ES-I3 (cell line): ENCODE measurements at regions not wholly inside any gene's neighbourhood (a gene's known extent, or its start where the extent isn't known, plus 50 kb on each side); places are given as distances from the start of the nearest gene placed in this dataset.

ENCODE experiments used
- H3K36me3 ChIP-seq: 2 replicates; pipeline ENCODE4 v1.6.1; 2013; ENCODE audit warnings: mild to moderate bottlenecking, low read length, control low read depth, moderate library complexity; ENCODE audit not compliant: insufficient read depth
- H3K4me1 ChIP-seq: 2 replicates; pipeline ENCODE4 v1.6.1; 2013; ENCODE audit warnings: mild to moderate bottlenecking, control low read depth, low read length; ENCODE audit not compliant: insufficient read depth
- H3K9ac ChIP-seq: 2 replicates; pipeline ENCODE4 v1.6.1; 2013; ENCODE audit warnings: low read depth, mild to moderate bottlenecking, low read length, moderate library complexity
- H3K9me3 ChIP-seq: 2 replicates; pipeline ENCODE4 v1.6.1; 2013; ENCODE audit warnings: mild to moderate bottlenecking, low read length, moderate library complexity; ENCODE audit not compliant: control insufficient read depth, insufficient read depth

- no peaks in the 10 kb centered on the region for H3K9me3 ChIP-seq
- H3K4me1 ChIP-seq: no peaks in the 10 kb centered on the region
- H3K9ac ChIP-seq: no peak overlapping the region
- no peaks in the 10 kb centered on the region for H3K36me3 ChIP-seq
These were observed 663.9 kb downstream of the AJAP1 start for GRCh38 chr1:5318143-5318816.

DNA sequence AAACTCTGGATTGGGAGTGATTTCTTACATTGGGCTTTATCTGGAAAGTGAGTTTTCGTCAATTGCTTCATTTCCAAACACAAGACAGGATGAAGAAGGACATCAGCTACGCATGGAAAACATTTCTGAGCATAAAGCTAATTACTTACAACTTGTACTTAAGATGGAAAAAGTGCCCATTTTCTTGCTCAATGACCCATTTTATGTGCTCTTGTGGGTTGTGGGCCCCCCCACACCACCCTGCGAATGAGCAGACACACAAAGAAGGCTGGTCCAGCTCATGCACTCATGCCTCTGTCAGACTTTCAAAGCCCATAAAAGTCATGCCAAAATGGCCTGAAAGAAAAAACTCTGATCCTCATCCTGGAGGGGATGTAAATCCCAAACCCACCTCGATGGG lies 663.0 kb downstream of the AJAP1 start:
- no peaks in the 10 kb centered on the region for H3K9me3 ChIP-seq
- H3K4me1 ChIP-seq: no peaks in the 10 kb centered on the region
- H3K36me3 ChIP-seq: no peaks in the 10 kb centered on the region
- H3K9ac ChIP-seq: no peak overlapping the region

- H3K9ac ChIP-seq: no peak overlapping the region
- no peaks in the 10 kb centered on the region for H3K36me3 ChIP-seq
- H3K4me1 ChIP-seq: no peaks in the 10 kb centered on the region
- no peaks in the 10 kb centered on the region for H3K9me3 ChIP-seq
These were observed 658.5 kb downstream of the AJAP1 start for GRCh38 chr1:5312862-5313261.

DNA sequence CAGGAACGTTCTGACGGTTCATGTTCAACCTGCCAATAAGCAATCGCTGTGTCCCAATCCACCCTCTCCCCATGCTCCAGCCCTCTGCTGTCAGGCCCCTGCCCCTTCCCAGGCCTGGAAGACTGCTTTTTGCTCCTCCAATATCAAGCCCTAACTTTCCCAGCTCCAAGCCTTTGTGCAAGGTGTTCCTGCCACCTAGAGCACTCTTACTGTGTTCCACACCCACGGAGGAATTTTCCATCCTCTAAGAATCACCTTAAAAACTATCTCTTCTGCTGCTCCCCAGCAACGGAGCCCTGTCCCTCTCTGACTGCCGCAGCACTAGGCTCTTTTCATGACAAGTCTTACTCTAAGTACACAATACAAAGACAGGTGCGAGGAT lies 657.9 kb downstream of the AJAP1 start:
- Histone ChIP-seq H3K36me3 (no peaks in the 10 kb centered on the region), H3K9me3 (no peaks in the 10 kb centered on the region), H3K9ac (no peak overlapping the region), H3K4me1 (no peaks in the 10 kb centered on the region)

DNA sequence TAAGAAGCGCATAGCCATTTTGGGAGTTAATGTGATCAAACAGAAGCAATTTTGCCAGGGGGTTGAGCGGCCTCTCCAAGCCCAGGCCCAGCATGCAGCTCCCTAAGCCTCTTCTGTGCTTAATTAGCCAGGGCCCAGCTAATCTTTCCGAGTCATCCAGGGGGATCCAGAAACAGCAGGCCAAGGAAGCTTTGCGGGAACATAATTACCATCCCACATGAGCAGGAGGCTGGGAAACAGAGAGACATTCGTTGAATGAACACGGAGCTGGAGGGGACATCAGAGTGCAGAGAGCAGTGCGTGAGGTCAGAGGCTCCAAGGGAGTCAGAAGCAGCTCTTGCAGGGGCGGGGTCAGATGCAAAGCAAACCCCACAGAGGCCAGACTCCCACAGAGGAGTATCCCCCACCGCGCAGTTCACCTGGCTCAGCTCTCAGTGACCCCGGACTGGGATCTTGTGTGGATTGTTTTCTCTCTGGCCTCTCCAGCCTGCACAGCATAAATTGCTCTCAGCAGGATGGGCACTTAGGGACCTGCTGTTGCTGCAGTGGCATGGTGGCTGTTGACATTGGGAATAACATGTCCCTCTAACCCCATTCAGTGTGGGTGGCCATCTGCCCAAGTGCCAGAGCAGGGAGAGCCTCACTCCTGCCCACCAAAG lies 657.4 kb downstream of the AJAP1 start:
- Histone ChIP-seq H3K9ac (no peak overlapping the region), H3K36me3 (no peaks in the 10 kb centered on the region), H3K4me1 (no peaks in the 10 kb centered on the region), H3K9me3 (no peaks in the 10 kb centered on the region)

- no peaks in the 10 kb centered on the region for H3K9me3 ChIP-seq
- H3K4me1 ChIP-seq: no peaks in the 10 kb centered on the region
- no peaks in the 10 kb centered on the region for H3K36me3 ChIP-seq
- no peak overlapping the region for H3K9ac ChIP-seq
These were observed 656.7 kb downstream of the AJAP1 start for GRCh38 chr1:5311147-5311546.

DNA sequence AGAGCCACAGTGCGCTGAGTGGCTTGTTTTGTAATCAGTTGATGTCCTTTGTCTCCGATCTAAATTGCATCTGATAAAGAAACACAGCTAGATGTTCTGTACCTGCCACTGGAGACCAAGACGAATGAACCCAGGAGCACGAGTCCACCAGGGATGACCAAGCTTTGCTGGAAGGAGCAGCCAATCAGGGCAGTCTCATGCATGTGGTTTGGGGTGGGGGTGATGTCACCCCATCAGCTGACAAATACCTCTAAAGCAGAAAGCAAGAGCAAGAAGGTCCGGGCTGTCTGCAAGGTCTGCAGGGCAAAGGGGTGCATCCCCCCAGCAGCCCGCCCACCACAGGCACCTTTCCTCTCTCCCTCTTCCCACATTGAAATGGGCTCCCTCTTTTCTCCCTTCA lies 653.8 kb downstream of the AJAP1 start:
- Histone ChIP-seq H3K9ac (no peak overlapping the region), H3K36me3 (no peaks in the 10 kb centered on the region), H3K4me1 (no peaks in the 10 kb centered on the region), H3K9me3 (no peaks in the 10 kb centered on the region)

- no peaks in the 10 kb centered on the region for H3K36me3 ChIP-seq
- H3K4me1 ChIP-seq: no peaks in the 10 kb centered on the region
- H3K9me3 ChIP-seq: no peaks in the 10 kb centered on the region
- no peak overlapping the region for H3K9ac ChIP-seq
These were observed 650.3 kb downstream of the AJAP1 start for GRCh38 chr1:5304702-5305101.

- H3K36me3 ChIP-seq: no peaks in the 10 kb centered on the region
- H3K9me3 ChIP-seq: no peaks in the 10 kb centered on the region
- no peak overlapping the region for H3K9ac ChIP-seq
- no peaks in the 10 kb centered on the region for H3K4me1 ChIP-seq
These were observed 644.0 kb downstream of the AJAP1 start for GRCh38 chr1:5298376-5298775.

- no peaks in the 10 kb centered on the region for H3K9me3 ChIP-seq
- H3K36me3 ChIP-seq: no peaks in the 10 kb centered on the region
- H3K9ac ChIP-seq: no peak overlapping the region
- H3K4me1 ChIP-seq: no peaks in the 10 kb centered on the region
These were observed 643.5 kb downstream of the AJAP1 start for GRCh38 chr1:5297886-5298239.

GRCh38 chr1:5297180-5297885 lies 642.9 kb downstream of the AJAP1 start:
- Histone ChIP-seq H3K9me3 (no peaks in the 10 kb centered on the region), H3K9ac (no peak overlapping the region), H3K36me3 (no peaks in the 10 kb centered on the region), H3K4me1 (no peaks in the 10 kb centered on the region)

- Histone ChIP-seq H3K9me3 (no peaks in the 10 kb centered on the region), H3K4me1 (no peaks in the 10 kb centered on the region), H3K9ac (no peak overlapping the region), H3K36me3 (no peaks in the 10 kb centered on the region)
These were observed 642.3 kb downstream of the AJAP1 start for GRCh38 chr1:5296557-5297179.

- no peak overlapping the region for H3K9ac ChIP-seq
- H3K4me1 ChIP-seq: no peaks in the 10 kb centered on the region
- H3K9me3 ChIP-seq: no peaks in the 10 kb centered on the region
- no peaks in the 10 kb centered on the region for H3K36me3 ChIP-seq
These were observed 641.7 kb downstream of the AJAP1 start for GRCh38 chr1:5296095-5296494.

DNA sequence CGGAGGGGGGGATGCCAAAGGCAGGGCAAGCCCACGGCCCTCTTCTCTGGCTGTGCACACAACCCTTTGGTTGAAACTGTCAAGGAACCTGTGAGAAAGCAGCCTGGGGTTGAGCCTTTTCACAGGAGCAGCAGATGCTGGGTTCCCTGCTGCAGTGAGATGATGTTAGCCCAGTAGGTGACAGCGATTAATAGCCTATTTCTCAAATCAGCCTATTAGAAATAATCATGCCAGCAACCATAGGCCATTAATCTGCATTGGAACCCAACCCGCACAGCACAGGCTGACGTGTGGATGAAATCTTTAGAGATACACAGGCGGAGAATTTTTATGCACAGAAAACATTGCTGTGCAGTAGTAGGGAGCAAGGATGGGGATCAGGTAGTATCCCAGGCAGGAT lies 637.5 kb downstream of the AJAP1 start:
- no peak overlapping the region for H3K9ac ChIP-seq
- no peaks in the 10 kb centered on the region for H3K9me3 ChIP-seq
- H3K36me3 ChIP-seq: no peaks in the 10 kb centered on the region
- no peaks in the 10 kb centered on the region for H3K4me1 ChIP-seq
